Endothelial cell (in vitro differentiated cells): ENCODE measurements at regions not wholly inside any gene's neighbourhood (a gene's known extent, or its start where the extent isn't known, plus 50 kb on each side); places are given as distances from the start of the nearest gene placed in this dataset.

Source experiments
- DNase-seq: peaks from one replicate; pipeline ENCODE4 v3.0.0; 2021; ENCODE audit warnings: low spot score
- H3K27ac Mint-ChIP-seq: one replicate; pipeline ENCODE4 v1.8.0; 2021; ENCODE audit warnings: mixed read lengths, inconsistent platforms; ENCODE audit not compliant: unreplicated experiment
- H3K27me3 Mint-ChIP-seq: one replicate; pipeline ENCODE4 v1.8.0; 2021; ENCODE audit warnings: mild to moderate bottlenecking, moderate library complexity, mixed read lengths, inconsistent platforms; ENCODE audit not compliant: unreplicated experiment
- H3K36me3 Mint-ChIP-seq: one replicate; pipeline ENCODE4 v1.8.0; 2021; ENCODE audit warnings: mild to moderate bottlenecking, low read depth, mixed read lengths, inconsistent platforms; ENCODE audit not compliant: unreplicated experiment
- H3K4me1 Mint-ChIP-seq: one replicate; pipeline ENCODE4 v1.8.0; 2021; ENCODE audit warnings: mild to moderate bottlenecking, mixed read lengths, inconsistent platforms; ENCODE audit not compliant: unreplicated experiment
- H3K4me3 Mint-ChIP-seq: one replicate; pipeline ENCODE4 v1.8.0; 2021; ENCODE audit warnings: mild to moderate bottlenecking, mixed read lengths, inconsistent platforms; ENCODE audit not compliant: unreplicated experiment
- H3K9me3 Mint-ChIP-seq: one replicate; pipeline ENCODE4 v1.8.0; 2021; ENCODE audit warnings: mixed read lengths, inconsistent platforms; ENCODE audit not compliant: unreplicated experiment
- CTCF ChIP-seq: fragments of 200-600 bp; sonication (generic); IDR thresholded peaks from one replicate; pipeline ENCODE4 v1.5.0; 2021; ENCODE audit warnings: antibody characterized with exemption; ENCODE audit not compliant: unreplicated experiment

GRCh38 chr14:101185946-101186345 lies 282.4 kb upstream of the RTL1 start:
- DNase-seq: no peak
- H3K4me3 Mint-ChIP-seq: no peak overlapping the region

DNA sequence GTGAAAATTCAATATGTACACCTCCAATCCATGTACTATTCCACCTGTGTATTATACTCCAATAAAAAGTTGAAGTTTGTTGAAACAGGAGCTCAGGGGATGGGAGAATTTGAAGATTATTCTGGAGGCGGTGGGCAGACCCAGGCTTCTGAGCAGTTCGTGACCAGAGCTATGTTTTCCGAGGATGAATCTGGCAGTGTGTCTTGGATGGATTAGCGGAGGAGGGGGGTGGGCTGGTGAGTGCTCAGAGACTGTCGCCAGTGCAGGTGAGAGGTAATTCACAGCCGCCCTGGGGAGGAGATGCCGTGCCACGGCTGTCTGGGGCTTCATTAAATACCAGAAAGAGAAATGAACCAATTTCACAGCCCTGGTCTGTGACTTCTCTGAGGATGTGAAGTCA lies 283.0 kb upstream of the RTL1 start:
- peaks cover 16% of the 10 kb centered on the region for H3K4me1 Mint-ChIP-seq
- H3K4me3 Mint-ChIP-seq: no peak overlapping the region
- peaks cover 3% of the 10 kb centered on the region for H3K27me3 Mint-ChIP-seq
- peak overlapping the region; percentile 36 for H3K27ac Mint-ChIP-seq
- no peak for TF ChIP-seq CTCF
- no peaks in the 10 kb centered on the region for H3K9me3 Mint-ChIP-seq
- DNase-seq: no peak
- peaks cover 3% of the 10 kb centered on the region for H3K36me3 Mint-ChIP-seq

More at GRCh38 chr14:101185946-101186345, 282.4 kb upstream of the RTL1 start:
- TF ChIP-seq CTCF: no peak
- Mint-ChIP-seq H3K9me3 (no peaks in the 10 kb centered on the region), H3K27ac (no peak overlapping the region), H3K36me3 (peaks cover 3% of the 10 kb centered on the region), H3K27me3 (peaks cover 3% of the 10 kb centered on the region), H3K4me1 (peaks cover 16% of the 10 kb centered on the region)

DNA sequence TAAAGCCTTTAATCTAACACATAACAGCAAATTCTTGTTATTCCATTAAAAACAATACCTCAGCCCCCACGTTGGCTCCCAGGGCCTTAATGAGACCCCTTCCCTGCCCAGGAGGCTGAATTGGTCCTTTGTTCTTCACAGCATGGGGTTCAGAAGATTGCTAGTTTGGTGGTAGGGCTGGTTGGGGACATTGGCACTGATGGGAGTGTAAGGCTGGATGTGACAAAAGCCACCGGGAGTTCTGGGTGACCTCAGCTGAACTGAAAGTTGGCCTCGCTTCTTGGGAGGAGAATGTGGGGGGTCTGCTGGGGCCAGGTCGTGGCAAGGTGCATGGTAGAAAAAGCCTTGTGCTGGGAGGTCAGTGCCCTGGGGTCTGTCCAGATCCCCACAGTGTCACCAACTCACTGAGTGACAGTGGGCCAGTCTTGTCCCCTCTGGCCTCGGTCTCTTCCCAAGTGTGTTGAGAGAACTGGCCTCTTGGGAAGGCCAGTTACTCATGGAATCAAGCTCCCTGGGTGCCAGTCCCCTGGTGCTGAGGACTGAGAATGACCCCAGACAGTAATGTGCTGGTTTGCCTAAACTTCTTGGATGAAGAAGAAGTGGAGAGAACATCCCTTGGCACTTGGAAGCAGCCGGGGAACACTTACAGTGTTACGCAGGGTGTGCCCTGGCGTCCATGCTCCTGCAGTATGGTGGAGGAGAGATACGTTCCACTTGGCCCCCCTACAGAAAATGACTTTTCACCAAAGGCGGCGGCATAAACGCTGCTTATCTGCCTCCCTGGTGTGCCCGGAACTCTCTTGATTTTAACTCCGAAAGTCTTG lies 283.7 kb upstream of the RTL1 start:
- no peak overlapping the region for H3K27ac Mint-ChIP-seq
- no peaks in the 10 kb centered on the region for H3K9me3 Mint-ChIP-seq
- DNase-seq: no peak
- peaks cover 3% of the 10 kb centered on the region for H3K27me3 Mint-ChIP-seq
- TF ChIP-seq CTCF: no peak
- H3K4me3 Mint-ChIP-seq: no peak overlapping the region
- H3K4me1 Mint-ChIP-seq: peaks cover 16% of the 10 kb centered on the region
- H3K36me3 Mint-ChIP-seq: peaks cover 3% of the 10 kb centered on the region

DNA sequence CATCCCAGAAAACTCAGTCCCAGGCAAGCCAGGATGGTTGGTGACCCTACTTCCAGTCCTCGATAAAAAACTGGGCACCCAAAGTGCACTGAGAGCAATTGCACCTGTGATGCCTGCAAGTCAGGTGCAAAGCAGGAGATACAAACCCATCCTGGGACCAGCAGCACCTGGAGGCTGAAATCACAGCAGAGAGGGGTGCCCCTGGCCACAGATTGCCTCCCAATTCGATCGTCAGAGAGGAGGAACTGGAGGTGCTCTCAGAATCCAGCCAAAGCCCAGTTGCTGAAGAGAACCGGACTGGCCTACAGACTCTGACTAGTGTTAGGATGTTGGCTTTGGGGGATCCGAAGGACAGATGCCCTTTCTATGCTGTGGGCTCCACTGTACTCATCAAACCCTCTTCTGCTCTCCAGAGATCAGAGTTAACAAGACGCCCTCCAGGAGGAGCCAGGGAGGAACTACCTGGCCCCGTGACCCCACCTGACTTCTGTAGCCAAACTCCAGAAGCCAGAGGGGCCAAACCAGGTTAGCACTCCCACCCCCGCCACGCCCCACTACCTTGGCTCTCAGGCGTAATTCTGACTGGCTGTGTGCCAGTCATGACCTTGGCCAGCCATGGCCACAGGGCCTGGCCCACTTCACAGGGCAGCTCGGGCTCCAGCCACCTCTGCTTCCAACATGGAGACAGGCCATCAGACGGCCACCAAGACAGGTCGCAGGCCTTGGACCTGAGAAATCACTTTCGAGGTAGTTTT lies 284.5 kb upstream of the RTL1 start:
- Mint-ChIP-seq H3K4me1 (peaks cover 16% of the 10 kb centered on the region), H3K4me3 (no peak overlapping the region), H3K9me3 (no peaks in the 10 kb centered on the region), H3K36me3 (peaks cover 3% of the 10 kb centered on the region), H3K27ac (no peak overlapping the region), H3K27me3 (peaks cover 3% of the 10 kb centered on the region)
- no peak for TF ChIP-seq CTCF
- no peak for DNase-seq

DNA sequence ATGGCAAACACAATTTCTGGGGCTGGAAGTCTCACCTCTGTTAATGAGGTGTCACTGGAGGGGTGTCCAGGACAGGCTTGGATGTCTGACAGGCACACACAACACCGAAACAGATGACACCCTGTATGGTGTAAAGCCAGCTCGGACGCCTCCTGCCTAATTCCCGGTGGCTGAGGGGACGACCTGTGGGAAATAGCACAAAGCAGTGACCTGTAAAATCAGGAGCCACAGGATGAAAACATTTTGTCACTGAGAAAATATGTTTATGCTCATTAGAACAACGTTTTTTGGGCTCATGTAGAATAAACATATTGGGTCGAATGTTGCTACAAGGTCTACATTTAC lies 285.0 kb upstream of the RTL1 start:
- Mint-ChIP-seq H3K4me1 (peaks cover 16% of the 10 kb centered on the region), H3K36me3 (peaks cover 3% of the 10 kb centered on the region), H3K9me3 (no peaks in the 10 kb centered on the region), H3K27ac (no peak overlapping the region), H3K4me3 (no peak overlapping the region), H3K27me3 (peaks cover 3% of the 10 kb centered on the region)
- no peak for DNase-seq
- TF ChIP-seq CTCF: no peak
